Adrenal gland (tissue), 5 donors: ENCODE measurements at regions not wholly inside any gene's neighbourhood (a gene's known extent, or its start where the extent isn't known, plus 50 kb on each side); places are given as distances from the start of the nearest gene placed in this dataset.

Experiments used
- CTCF ChIP-seq, 6 experiments: fragments of 450-650 bp in 4 of 6; fragments of 200-600 bp in 2 of 6; sonication (generic) in 1 of 6; IDR thresholded peaks; 1 replicate in 5 of 6; 2 replicates in 1 of 6; pipeline versions ENCODE4 v1.5.1 to v1.8.0; 2016 to 2021; ENCODE audit warnings: antibody characterized with exemption in 6 of 6, mild to moderate bottlenecking in 2 of 6, moderate library complexity in 1 of 6
- POLR2A ChIP-seq, 2 donors: fragments of 450-650 bp; IDR thresholded peaks; one replicate each; pipeline ENCODE4 v1.6.1; 2017; ENCODE audit warnings: antibody characterized with exemption in 2 of 2, mild to moderate bottlenecking in 2 of 2, moderate library complexity in 1 of 2
- donor health status: DM: no; HTN: no; CAD: no.

DNA sequence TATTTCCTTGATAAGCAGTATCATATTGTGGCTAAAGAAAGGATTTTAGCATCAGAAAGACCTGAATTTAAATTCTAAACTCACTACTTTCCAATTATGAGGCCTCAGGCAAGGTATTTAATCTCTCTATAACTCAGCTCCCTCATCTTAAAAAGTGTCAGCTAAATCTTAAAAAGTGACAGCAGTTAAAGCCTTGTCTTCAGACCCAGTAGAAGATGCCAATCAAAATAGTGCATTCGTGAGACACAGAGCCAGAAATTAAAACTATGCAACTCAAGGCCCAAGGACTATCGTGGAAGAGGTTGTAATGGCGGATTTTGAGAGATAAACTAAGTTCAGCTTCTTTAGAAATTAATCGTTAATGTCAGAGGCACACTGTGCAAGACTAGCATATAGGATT, 677.5 kb upstream of the BRINP3 start:
- no peak for TF ChIP-seq CTCF (IDR thresholded peaks at IDR 0.05)
- TF ChIP-seq POLR2A (IDR thresholded peaks at IDR 0.05): no peak
